ENCODE measurements at regions not wholly inside any gene's neighbourhood (a gene's known extent, or its start where the extent isn't known, plus 50 kb on each side); places are given as distances from the start of the nearest gene placed in this dataset.

DNA sequence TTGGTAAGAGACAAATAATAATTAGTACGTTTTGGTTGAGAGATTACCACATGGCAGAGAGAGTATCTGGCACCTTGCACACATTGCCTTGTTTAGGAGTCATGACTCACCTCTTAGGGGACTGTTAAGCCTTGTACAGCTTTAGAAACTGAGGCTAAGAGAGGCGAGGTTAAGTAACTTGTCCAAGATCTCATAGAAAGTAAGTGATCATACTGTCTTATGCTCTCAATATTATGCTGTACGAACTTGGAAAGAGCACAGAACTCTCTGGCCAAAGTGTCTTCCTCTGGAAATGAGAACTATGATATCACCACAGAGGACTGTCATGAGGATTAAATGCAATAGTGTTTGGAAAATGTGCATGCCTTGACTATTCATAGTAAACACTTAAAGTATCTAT is 249.0 kb downstream of the UTRN start:
- TF ChIP-seq JUNB (IDR thresholded peaks at IDR 0.05; ENCODE audit: unreplicated experiment) = no peak
- no peak overlapping the region for H3K27ac Mint-ChIP-seq
- Histone ChIP-seq H3F3A (replicated peaks; ENCODE audit: low read depth) (no peaks in the 10 kb centered on the region), H3K4me2 (no peak overlapping the region), H3K79me2 (replicated peaks; ENCODE audit: insufficient read depth) (no peaks in the 10 kb centered on the region), H3K9me2 (ENCODE audit: insufficient read depth) (no peaks in the 10 kb centered on the region), H3K4me3 (no peak overlapping the region), H2AFZ (no peak overlapping the region), H3K27me3 (ENCODE audit: insufficient read depth) (no peaks in the 10 kb centered on the region), H4K20me1 (replicated peaks; ENCODE audit: insufficient read depth) (no peaks in the 10 kb centered on the region), H3K27ac (ENCODE audit: low read depth) (no peak overlapping the region), H3K36me3 (ENCODE audit: insufficient read depth) (0 out of 2 replicates have a peak, but pooled peaks cover 3% of the 10 kb centered on the region), H3K4me1 (ENCODE audit: insufficient read depth) (no peaks in the 10 kb centered on the region)
- no peak for ATAC-seq
- no peak for DNase-seq (ENCODE audit: low spot score)
- H3K9me3 Mint-ChIP-seq = no peaks in the 10 kb centered on the region
- H3K4me3 Mint-ChIP-seq = no peak overlapping the region
- peaks cover 16% of the 10 kb centered on the region for H3K36me3 Mint-ChIP-seq (ENCODE audit: low read depth)
- no peaks in the 10 kb centered on the region for H3K27me3 Mint-ChIP-seq (ENCODE audit: insufficient read depth, low read depth, poor library complexity)
- H3K4me1 Mint-ChIP-seq = peaks cover 2% of the 10 kb centered on the region; the same call in 2 of the 3 replicates

DNA sequence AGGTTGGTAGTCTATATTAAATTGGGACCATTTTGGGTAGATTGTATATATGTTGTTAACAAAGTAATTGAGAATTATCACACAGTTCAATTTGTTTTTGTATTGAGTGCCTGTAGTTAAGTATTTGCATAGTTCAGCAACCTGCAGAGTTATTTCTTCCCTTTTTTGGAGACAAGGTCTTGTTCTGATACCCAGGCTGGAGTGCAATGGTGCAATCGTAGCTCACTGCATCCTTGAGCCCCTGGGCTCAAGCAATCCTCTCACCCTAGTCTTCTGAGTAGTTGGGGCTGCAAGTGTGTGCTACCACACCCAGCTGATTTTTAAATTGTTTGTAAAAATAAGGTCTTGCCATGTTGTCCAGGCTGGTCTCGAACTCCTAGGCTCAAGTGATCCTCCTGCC is 250.5 kb downstream of the UTRN start:
- Mint-ChIP-seq H3K36me3 (ENCODE audit: low read depth) (peaks cover 17% of the 10 kb centered on the region; the same call in 2 of the 3 replicates), H3K27me3 (ENCODE audit: insufficient read depth, low read depth, poor library complexity) (no peaks in the 10 kb centered on the region), H3K27ac (no peak overlapping the region), H3K4me1 (no peaks in the 10 kb centered on the region), H3K4me3 (no peak overlapping the region), H3K9me3 (no peaks in the 10 kb centered on the region)
- Histone ChIP-seq H4K20me1 (replicated peaks; ENCODE audit: insufficient read depth) (no peaks in the 10 kb centered on the region), H3K4me2 (no peak overlapping the region), H3K36me3 (ENCODE audit: insufficient read depth) (0 out of 2 replicates have a peak, but pooled peaks cover 3% of the 10 kb centered on the region), H2AFZ (no peak overlapping the region), H3K4me1 (ENCODE audit: insufficient read depth) (no peaks in the 10 kb centered on the region), H3K27ac (ENCODE audit: low read depth) (no peak overlapping the region), H3K27me3 (ENCODE audit: insufficient read depth) (no peaks in the 10 kb centered on the region), H3K79me2 (replicated peaks; ENCODE audit: insufficient read depth) (no peaks in the 10 kb centered on the region), H3K4me3 (no peak overlapping the region), H3K9me2 (ENCODE audit: insufficient read depth) (no peaks in the 10 kb centered on the region), H3F3A (replicated peaks; ENCODE audit: low read depth) (no peaks in the 10 kb centered on the region)
- ATAC-seq (no peak), DNase-seq (ENCODE audit: low spot score) (no peak)
- no peak for TF ChIP-seq ZNF114 (CRISPR knock-in tag; IDR thresholded peaks at IDR 0.05)
- TF ChIP-seq CREB1 (CRISPR knock-in tag; IDR thresholded peaks at IDR 0.05; ENCODE audit: low read depth) = no peak
- no peak for TF ChIP-seq POLR2AphosphoS5 (IDR thresholded peaks at IDR 0.05; ENCODE audit: low read depth)

DNA sequence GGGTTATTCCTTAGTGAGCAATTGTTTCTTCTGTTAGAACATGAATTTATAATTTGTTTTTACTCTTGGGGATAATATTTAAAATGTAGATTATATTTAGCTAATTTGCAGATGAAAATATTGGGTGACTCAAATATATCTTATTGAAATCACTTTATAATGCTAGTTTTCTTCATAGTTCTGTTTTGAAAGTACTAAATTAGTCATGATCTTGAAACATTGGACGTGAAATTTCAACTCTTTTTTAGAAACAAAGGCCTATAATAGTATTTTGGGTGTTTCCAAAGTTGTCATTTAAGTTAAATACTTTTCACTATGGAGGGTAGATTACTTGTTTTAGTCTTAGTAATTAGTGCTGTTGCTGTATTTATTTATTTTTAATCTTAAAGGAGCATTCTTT is 250.9 kb downstream of the UTRN start:
- Mint-ChIP-seq H3K4me3 (no peak overlapping the region), H3K27ac (no peak overlapping the region), H3K27me3 (ENCODE audit: insufficient read depth, low read depth, poor library complexity) (no peaks in the 10 kb centered on the region), H3K4me1 (no peaks in the 10 kb centered on the region), H3K36me3 (ENCODE audit: low read depth) (peaks cover 15% of the 10 kb centered on the region; the same call in 2 of the 3 replicates), H3K9me3 (no peaks in the 10 kb centered on the region)
- H2AFZ ChIP-seq = no peak overlapping the region
- H3K27ac ChIP-seq (ENCODE audit: low read depth) = no peak overlapping the region
- no peaks in the 10 kb centered on the region for H3K9me2 ChIP-seq (ENCODE audit: insufficient read depth)
- no peaks in the 10 kb centered on the region for H3K79me2 ChIP-seq (replicated peaks; ENCODE audit: insufficient read depth)
- DNase-seq (ENCODE audit: low spot score) = no peak
- no peaks in the 10 kb centered on the region for H3K4me1 ChIP-seq (ENCODE audit: insufficient read depth)
- no peaks in the 10 kb centered on the region for H3F3A ChIP-seq (replicated peaks; ENCODE audit: low read depth)
- H3K4me2 ChIP-seq = no peak overlapping the region
- ATAC-seq = no peak
- H3K4me3 ChIP-seq = no peak overlapping the region
- 0 out of 2 replicates have a peak, but pooled peaks cover 3% of the 10 kb centered on the region for H3K36me3 ChIP-seq (ENCODE audit: insufficient read depth)
- no peaks in the 10 kb centered on the region for H3K27me3 ChIP-seq (ENCODE audit: insufficient read depth)
- no peaks in the 10 kb centered on the region for H4K20me1 ChIP-seq (replicated peaks; ENCODE audit: insufficient read depth)
- TF ChIP-seq JUNB (IDR thresholded peaks at IDR 0.05; ENCODE audit: unreplicated experiment) (no peak), CREB1 (CRISPR knock-in tag; IDR thresholded peaks at IDR 0.05; ENCODE audit: low read depth) (no peak), ZNF331 (CRISPR knock-in tag; IDR thresholded peaks at IDR 0.05; ENCODE audit: low read depth) (no peak), POLR2AphosphoS5 (IDR thresholded peaks at IDR 0.05; ENCODE audit: low read depth) (no peak), NANOG (IDR thresholded peaks at IDR 0.05; ENCODE audit: borderline replicate concordance) (no peak), STAT1 (IDR thresholded peaks at IDR 0.05; ENCODE audit: unreplicated experiment) (no peak), ZNF114 (CRISPR knock-in tag; IDR thresholded peaks at IDR 0.05) (no peak), EZH2 (IDR thresholded peaks at IDR 0.05; ENCODE audit: low read depth, unreplicated experiment) (no peak)
- TF ChIP-seq, protein P1, sequence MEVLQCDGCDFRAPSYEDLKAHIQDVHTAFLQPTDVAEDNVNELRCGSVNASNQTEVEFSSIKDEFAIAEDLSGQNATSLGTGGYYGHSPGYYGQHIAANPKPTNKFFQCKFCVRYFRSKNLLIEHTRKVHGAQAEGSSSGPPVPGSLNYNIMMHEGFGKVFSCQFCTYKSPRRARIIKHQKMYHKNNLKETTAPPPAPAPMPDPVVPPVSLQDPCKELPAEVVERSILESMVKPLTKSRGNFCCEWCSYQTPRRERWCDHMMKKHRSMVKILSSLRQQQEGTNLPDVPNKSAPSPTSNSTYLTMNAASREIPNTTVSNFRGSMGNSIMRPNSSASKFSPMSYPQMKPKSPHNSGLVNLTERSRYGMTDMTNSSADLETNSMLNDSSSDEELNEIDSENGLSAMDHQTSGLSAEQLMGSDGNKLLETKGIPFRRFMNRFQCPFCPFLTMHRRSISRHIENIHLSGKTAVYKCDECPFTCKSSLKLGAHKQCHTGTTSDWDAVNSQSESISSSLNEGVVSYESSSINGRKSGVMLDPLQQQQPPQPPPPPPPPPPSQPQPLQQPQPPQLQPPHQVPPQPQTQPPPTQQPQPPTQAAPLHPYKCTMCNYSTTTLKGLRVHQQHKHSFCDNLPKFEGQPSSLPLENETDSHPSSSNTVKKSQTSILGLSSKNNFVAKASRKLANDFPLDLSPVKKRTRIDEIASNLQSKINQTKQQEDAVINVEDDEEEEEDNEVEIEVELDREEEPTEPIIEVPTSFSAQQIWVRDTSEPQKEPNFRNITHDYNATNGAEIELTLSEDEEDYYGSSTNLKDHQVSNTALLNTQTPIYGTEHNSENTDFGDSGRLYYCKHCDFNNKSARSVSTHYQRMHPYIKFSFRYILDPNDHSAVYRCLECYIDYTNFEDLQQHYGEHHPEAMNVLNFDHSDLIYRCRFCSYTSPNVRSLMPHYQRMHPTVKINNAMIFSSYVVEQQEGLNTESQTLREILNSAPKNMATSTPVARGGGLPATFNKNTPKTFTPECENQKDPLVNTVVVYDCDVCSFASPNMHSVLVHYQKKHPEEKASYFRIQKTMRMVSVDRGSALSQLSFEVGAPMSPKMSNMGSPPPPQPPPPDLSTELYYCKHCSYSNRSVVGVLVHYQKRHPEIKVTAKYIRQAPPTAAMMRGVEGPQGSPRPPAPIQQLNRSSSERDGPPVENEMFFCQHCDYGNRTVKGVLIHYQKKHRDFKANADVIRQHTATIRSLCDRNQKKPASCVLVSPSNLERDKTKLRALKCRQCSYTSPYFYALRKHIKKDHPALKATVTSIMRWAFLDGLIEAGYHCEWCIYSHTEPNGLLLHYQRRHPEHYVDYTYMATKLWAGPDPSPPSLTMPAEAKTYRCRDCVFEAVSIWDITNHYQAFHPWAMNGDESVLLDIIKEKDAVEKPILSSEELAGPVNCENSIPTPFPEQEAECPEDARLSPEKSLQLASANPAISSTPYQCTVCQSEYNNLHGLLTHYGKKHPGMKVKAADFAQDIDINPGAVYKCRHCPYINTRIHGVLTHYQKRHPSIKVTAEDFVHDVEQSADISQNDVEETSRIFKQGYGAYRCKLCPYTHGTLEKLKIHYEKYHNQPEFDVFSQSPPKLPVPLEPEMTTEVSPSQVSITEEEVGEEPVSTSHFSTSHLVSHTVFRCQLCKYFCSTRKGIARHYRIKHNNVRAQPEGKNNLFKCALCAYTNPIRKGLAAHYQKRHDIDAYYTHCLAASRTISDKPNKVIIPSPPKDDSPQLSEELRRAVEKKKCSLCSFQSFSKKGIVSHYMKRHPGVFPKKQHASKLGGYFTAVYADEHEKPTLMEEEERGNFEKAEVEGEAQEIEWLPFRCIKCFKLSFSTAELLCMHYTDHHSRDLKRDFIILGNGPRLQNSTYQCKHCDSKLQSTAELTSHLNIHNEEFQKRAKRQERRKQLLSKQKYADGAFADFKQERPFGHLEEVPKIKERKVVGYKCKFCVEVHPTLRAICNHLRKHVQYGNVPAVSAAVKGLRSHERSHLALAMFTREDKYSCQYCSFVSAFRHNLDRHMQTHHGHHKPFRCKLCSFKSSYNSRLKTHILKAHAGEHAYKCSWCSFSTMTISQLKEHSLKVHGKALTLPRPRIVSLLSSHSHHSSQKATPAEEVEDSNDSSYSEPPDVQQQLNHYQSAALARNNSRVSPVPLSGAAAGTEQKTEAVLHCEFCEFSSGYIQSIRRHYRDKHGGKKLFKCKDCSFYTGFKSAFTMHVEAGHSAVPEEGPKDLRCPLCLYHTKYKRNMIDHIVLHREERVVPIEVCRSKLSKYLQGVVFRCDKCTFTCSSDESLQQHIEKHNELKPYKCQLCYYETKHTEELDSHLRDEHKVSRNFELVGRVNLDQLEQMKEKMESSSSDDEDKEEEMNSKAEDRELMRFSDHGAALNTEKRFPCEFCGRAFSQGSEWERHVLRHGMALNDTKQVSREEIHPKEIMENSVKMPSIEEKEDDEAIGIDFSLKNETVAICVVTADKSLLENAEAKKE (CRISPR knock-in tag; IDR thresholded peaks at IDR 0.05) = no peak
- TF ChIP-seq, protein P2, sequence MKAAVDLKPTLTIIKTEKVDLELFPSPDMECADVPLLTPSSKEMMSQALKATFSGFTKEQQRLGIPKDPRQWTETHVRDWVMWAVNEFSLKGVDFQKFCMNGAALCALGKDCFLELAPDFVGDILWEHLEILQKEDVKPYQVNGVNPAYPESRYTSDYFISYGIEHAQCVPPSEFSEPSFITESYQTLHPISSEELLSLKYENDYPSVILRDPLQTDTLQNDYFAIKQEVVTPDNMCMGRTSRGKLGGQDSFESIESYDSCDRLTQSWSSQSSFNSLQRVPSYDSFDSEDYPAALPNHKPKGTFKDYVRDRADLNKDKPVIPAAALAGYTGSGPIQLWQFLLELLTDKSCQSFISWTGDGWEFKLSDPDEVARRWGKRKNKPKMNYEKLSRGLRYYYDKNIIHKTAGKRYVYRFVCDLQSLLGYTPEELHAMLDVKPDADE (IDR thresholded peaks at IDR 0.05) = no peak

Data from GM23338 (cell line).